Fibroblast of skin of left quadriceps (primary cell): ENCODE measurements at regions not wholly inside any gene's neighbourhood (a gene's known extent, or its start where the extent isn't known, plus 50 kb on each side); places are given as distances from the start of the nearest gene placed in this dataset.

Source experiments
- DNase-seq, 2 experiments: peaks; one replicate each; pipeline ENCODE4 v3.0.0-alpha.2; 2013; ENCODE audit warnings: low read depth in 2 of 2

- no peak for DNase-seq
Observed at GRCh38 chr16:54812229-54812628, 118.4 kb upstream of the IRX5 start.

GRCh38 chr16:54808890-54809289 is 121.8 kb upstream of the IRX5 start:
- no peak for DNase-seq

- DNase-seq, result no peak
Observed at GRCh38 chr16:54806881-54807360, 123.7 kb upstream of the IRX5 start.

DNA sequence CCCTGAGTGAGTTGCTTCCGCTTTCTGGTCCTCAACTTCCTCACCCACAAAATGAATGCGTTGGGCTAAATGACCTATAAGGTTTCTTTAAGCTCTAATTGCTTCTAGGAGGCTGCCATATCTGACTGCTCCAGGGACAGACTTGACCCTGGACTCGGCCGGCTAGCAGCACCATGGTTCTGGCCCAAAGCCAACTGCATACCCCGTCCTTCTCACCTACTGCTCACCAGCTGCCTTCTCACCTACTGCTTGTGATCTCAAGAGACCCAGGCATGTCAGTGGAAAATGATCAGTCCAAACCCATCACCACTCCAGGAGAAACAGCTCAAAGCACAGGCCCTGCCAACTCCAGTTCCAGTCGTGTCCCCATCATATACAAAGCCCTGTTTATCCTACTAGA is 124.3 kb upstream of the IRX5 start:
- no peak for DNase-seq

DNA sequence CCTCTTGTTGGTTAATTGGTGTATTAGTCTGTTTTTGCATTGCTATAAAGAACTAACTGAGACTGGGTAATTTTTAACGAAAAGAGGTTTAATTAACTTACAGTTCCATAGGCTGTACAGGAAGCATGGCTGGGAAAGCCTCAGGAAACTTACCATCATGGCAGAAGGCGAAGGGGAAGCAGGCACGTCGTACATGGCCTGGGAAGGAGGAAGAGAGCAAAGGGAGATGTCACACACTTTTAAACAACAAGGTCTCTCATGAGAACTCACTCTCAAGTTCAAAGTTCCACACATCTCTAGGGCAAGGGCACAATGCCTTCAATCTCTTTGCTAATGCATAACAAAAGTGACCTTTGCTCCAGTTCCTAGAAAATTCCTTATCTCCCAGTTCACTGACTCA is 125.0 kb upstream of the IRX5 start:
- no peak for DNase-seq

DNA sequence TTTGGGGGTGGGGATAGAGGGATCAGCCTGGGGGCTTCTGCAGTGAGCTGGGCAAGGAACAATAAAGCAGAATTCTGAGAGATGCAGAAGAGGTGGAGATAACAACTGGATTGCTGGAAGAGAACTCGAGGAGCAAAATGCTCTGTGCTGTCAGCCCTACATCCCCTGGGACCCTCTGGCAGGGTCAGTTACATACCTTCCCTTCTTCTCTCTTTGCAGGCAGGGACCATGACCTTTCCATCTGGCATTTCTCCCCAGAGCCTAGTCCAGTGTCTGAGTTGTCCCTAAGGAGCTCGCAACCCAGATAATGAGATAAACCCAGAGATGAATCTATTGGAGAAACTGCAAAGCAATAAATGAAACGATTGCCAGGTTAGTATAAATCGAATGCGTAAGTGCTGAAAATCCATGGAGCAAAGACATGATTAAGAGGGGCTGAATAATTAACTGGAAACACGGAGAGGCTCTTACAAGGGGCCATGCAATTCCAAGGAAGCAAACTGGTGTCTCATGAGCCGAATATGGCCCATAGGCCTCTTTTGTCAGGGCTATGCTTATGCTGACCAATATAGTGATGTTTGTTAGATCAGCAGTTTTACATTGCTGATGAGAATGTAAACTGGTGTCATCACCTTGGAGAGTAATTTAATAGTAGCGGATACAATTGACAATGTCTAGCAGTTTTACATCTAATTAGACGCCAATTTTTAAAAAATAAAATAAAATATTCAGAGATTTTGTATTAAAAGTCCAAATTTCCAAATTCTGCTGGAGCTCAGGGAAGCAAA is 129.4 kb upstream of the IRX5 start:
- no peak for DNase-seq

DNA sequence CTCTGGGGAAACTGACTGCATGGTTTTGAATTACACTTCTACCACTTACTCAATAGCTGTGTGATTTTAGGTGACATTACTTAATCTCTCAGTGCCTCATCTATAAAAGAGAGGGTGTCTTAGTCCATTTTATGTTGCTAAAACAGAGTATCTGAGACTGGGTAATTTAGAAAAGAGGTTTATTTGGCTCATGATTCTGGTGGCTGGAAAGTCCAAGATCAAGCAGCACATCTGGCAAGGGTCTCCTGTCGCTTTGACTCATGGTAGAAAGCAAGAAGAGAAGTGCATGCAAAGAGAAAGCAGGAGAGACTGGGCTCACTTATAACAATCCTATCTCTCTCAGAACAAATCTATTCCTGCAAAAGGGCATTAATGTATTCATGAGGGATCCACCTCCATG is 132.4 kb upstream of the IRX5 start:
- no peak for DNase-seq

DNA sequence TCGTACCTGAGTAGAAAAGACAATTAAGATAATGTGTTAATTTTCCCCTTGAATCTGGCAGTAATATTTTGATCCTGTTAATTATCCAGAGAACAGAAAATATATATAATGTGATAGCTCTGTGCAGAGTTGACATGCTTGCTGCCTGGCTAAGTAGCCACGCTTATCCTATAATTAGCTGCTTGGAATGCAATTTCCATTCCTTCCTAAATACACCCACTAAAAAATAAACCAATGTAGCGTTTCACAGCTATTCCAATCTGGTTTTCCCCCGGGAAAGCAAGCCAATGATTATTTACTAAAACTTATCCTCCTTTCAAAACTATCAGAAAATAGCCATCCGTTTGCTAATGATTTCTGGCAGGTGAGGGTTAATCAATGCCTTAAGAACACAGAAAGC is 134.5 kb upstream of the IRX5 start:
- no peak for DNase-seq

DNA sequence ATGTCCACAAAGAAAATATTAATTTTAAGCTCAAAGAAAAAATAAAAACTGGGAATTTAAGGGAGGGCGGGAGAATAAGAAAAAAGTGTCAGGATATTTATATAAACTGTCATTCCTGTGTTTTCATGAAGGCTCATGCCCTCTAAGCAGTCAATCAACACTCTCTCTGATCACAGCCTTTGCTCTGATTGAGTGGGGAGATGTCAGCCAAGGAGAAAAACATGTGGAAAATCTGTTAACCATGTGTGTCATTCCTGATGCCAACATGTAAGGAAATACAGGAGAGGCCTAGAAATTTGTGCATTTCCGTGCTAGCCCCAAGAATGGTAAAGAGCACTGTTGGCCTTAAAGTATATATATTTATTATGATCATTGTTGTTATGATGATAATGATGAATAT is 137.9 kb upstream of the IRX5 start:
- no peak for DNase-seq

DNA sequence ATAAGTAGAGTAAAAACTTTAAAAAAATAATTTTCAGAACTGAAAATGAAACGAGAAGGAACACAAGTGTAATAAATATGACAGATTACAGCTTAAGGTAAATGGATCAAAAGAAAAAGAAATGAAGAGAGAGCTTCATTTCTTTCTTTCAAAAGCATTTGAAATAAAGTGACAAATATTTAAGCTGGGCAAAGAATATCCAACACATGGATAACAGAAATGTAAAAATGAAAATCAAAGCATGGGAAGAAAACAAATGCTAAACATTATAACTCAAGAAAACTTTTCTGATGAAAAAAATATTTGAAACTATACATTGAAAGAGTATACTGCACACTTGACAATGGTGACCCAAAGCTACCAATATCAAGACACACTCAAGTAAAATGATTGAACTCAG is 143.6 kb upstream of the IRX5 start:
- no peak for DNase-seq

DNA sequence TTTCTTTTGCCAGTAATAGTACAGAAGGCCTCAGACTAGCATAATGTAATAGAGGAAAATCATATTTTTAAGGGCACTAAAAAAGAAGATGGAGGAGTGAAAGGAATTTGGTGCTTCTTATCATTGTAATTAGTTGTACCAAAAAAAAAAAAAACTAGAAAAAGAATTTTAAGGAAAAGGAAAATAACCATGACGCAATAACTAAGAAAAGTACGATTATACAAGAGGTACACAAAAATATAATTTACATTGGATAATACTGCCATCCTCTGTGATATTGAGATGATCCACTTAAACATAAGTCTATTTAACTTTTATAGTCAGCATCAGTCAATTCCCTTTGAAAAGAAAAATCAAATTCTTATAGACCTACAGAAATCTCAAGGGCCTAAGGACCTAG is 146.7 kb upstream of the IRX5 start:
- DNase-seq, result no peak

- no peak for DNase-seq
Observed at GRCh38 chr16:54783226-54783625, 147.4 kb upstream of the IRX5 start.

- DNase-seq, result no peak
Observed at GRCh38 chr16:54780266-54780665, 150.4 kb upstream of the IRX5 start.

- no peak for DNase-seq
Observed at GRCh38 chr16:54779549-54779948, 151.1 kb upstream of the IRX5 start.

GRCh38 chr16:54774768-54775167 is 155.9 kb upstream of the IRX5 start:
- DNase-seq, result no peak

- DNase-seq, result no peak
Observed at GRCh38 chr16:54772400-54772799, 158.3 kb upstream of the IRX5 start.

GRCh38 chr16:54766355-54766754 is 164.3 kb upstream of the IRX5 start:
- DNase-seq, result no peak

- DNase-seq, result no peak
Observed at GRCh38 chr16:54750249-54750648, 180.4 kb upstream of the IRX5 start.

DNA sequence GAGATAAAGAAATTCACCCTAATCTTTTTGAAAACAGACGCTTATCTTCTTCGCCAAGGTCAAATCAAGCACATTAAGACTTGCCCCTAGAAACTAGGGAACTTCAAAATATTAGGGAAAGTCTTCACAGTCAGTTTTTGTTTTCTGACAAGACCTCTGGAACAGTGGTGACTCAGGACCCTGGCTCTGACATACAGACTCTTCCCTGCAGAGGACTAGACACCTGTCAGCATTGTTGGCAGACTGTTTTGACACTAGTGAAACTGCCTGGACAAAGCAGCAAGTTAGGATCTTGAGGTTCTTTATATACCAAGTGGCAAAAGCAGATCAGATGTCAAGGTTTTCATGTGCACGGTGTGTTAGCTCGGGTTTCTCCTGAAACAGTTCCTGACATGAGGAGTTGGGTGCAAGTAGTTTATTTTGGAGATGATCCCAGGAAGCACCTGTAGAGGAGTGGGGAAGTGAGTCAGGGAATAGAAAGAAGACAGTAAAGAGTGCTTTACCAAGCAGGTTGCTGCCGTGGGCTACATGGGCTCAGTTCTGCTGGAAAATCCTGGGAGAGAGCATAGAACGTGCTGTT is 182.0 kb upstream of the IRX5 start:
- DNase-seq, result no peak

- no peak for DNase-seq
Observed at GRCh38 chr16:54746596-54746995, 184.1 kb upstream of the IRX5 start.

DNA sequence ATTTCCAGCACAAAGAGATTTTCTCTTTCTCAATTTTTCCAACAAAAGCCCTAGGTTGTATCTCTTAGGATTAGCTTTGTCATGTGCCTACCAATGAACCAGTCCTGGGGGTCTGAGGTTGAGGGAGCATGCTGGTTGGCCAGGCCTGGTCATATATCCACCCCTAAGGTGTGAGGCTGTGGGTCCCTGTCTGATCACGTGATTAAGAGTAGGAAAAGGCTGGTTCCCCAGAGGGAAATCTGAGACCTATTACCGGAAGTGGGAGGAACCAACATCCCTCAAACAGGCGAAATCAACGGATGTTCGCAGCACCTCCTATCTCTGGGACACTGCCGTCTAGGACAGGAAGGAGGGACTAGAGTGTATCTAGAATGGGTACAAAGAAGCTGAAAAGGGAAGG is 185.7 kb upstream of the IRX5 start:
- DNase-seq, result no peak

DNA sequence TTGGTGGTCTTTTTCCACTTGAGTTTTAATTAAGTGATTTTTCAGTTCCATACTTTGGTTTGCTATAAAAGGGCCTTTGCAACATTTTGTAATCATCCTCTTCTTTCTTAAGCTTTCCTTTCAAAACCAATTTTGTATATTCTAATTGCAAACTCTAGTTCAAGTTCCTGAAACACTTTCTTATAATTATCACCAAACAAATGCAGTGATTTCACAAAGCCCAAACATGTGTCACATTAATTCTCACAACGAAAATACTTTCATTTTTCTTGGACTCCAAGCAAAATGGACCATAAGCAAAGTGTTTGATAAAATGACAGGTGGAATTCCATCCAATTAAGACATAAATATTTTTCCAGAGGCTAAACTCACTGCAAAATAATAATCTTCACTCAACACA is 188.2 kb upstream of the IRX5 start:
- DNase-seq, result no peak

GRCh38 chr16:54739381-54739780 is 191.3 kb upstream of the IRX5 start:
- no peak for DNase-seq

GRCh38 chr16:54734156-54734555 is 196.5 kb upstream of the IRX5 start:
- no peak for DNase-seq
